Loucy (cell line): ENCODE measurements at regions not wholly inside any gene's neighbourhood (a gene's known extent, or its start where the extent isn't known, plus 50 kb on each side); places are given as distances from the start of the nearest gene placed in this dataset.

ENCODE experiments used
- H2AFZ ChIP-seq: fragments of 200-600 bp; sonication (generic); 2 replicates; pipeline ENCODE4 v1.6.0; 2016; ENCODE audit warnings: antibody characterized with exemption, mild to moderate bottlenecking, low read length, moderate library complexity
- H3F3A ChIP-seq: fragments of 200-600 bp; 2 replicates; pipeline ENCODE4 v1.6.0; 2016; ENCODE audit warnings: antibody characterized with exemption, low read depth, mild to moderate bottlenecking
- H3K27me3 ChIP-seq: fragments of 200-600 bp; sonication (generic); 2 replicates; pipeline ENCODE4 v1.6.1; 2014; ENCODE audit warnings: low read length, mild to moderate bottlenecking; ENCODE audit not compliant: insufficient read depth, poor library complexity, severe bottlenecking
- H3K36me3 ChIP-seq: fragments of 200-600 bp; sonication (generic); 2 replicates; pipeline ENCODE4 v1.6.1; 2016; ENCODE audit warnings: low read length; ENCODE audit not compliant: insufficient read depth
- H3K4me1 ChIP-seq: fragments of 200-600 bp; sonication (generic); 2 replicates; pipeline ENCODE4 v1.5.1; 2014; ENCODE audit warnings: low read length, mild to moderate bottlenecking; ENCODE audit not compliant: insufficient read depth, poor library complexity, severe bottlenecking
- H3K4me2 ChIP-seq: fragments of 200-600 bp; sonication (generic); 2 replicates; pipeline ENCODE4 v1.6.0; 2014; ENCODE audit warnings: antibody characterized with exemption, low read length, low read depth, mild to moderate bottlenecking; ENCODE audit not compliant: poor library complexity, severe bottlenecking
- H3K4me3 ChIP-seq: fragments of 200-600 bp; sonication (generic); 2 replicates; pipeline ENCODE4 v1.5.1; 2014; ENCODE audit warnings: low read length, mild to moderate bottlenecking, mixed read lengths; ENCODE audit not compliant: poor library complexity, severe bottlenecking
- H3K79me2 ChIP-seq: fragments of 200-600 bp; sonication (generic); 2 replicates; pipeline ENCODE4 v1.6.1; 2014; ENCODE audit warnings: low read length; ENCODE audit not compliant: insufficient read depth
- H3K9ac ChIP-seq: fragments of 200-600 bp; sonication (generic); 2 replicates; pipeline ENCODE4 v1.6.0; 2014; ENCODE audit warnings: mild to moderate bottlenecking, low read depth, low read length, moderate library complexity; ENCODE audit not compliant: poor library complexity, severe bottlenecking
- H3K9me2 ChIP-seq: fragments of 200-600 bp; sonication (generic); replicated peaks from 2 replicates; pipeline ENCODE4 v1.6.1; 2016; ENCODE audit warnings: low read depth, low read length, mixed read lengths
- H3K9me3 ChIP-seq: fragments of 200-600 bp; sonication (generic); 2 replicates; pipeline ENCODE4 v1.6.1; 2014; ENCODE audit warnings: mild to moderate bottlenecking, antibody characterized with exemption, low read length, low read depth; ENCODE audit not compliant: insufficient read depth
- H4K20me1 ChIP-seq: fragments of 200-600 bp; sonication (generic); 2 replicates; pipeline ENCODE4 v1.6.0; 2014; ENCODE audit warnings: antibody characterized with exemption, low read length, mild to moderate bottlenecking; ENCODE audit not compliant: insufficient read depth, poor library complexity, severe bottlenecking
- CTCF ChIP-seq: fragments of 200-600 bp; sonication (generic); conservative IDR thresholded peaks from 2 replicates; pipeline ENCODE4 v1.5.1; 2014; ENCODE audit warnings: mild to moderate bottlenecking, antibody characterized with exemption, low read length
- EZH2phosphoT487 ChIP-seq: fragments of 200-600 bp; IDR thresholded peaks from 2 replicates; pipeline ENCODE4 v1.6.1; 2018; ENCODE audit warnings: antibody characterized with exemption, mild to moderate bottlenecking, moderate library complexity, borderline replicate concordance

GRCh38 chr15:61759639-61760038, 300.6 kb downstream of the VPS13C start:
- Histone ChIP-seq H3K4me3 (no peak overlapping the region), H3K9me3 (no peaks in the 10 kb centered on the region), H3K9ac (no peak overlapping the region), H2AFZ (no peak overlapping the region), H4K20me1 (no peaks in the 10 kb centered on the region), H3K4me2 (no peak overlapping the region), H3K36me3 (no peaks in the 10 kb centered on the region), H3K9me2 (no peaks in the 10 kb centered on the region), H3K27me3 (no peaks in the 10 kb centered on the region), H3K4me1 (no peaks in the 10 kb centered on the region), H3F3A (no peaks in the 10 kb centered on the region), H3K79me2 (no peaks in the 10 kb centered on the region)
- TF ChIP-seq CTCF (no peak), EZH2phosphoT487 (no peak)

- H3K9ac ChIP-seq = no peak overlapping the region
- H2AFZ ChIP-seq = no peak overlapping the region
- H3K79me2 ChIP-seq = no peaks in the 10 kb centered on the region
- no peaks in the 10 kb centered on the region for H3K4me1 ChIP-seq
- no peaks in the 10 kb centered on the region for H3K9me2 ChIP-seq
- no peak for TF ChIP-seq EZH2phosphoT487
- TF ChIP-seq CTCF = no peak
- no peaks in the 10 kb centered on the region for H3K9me3 ChIP-seq
- H3K27me3 ChIP-seq = no peaks in the 10 kb centered on the region
- no peak overlapping the region for H3K4me2 ChIP-seq
- no peaks in the 10 kb centered on the region for H3F3A ChIP-seq
- H3K4me3 ChIP-seq = no peak overlapping the region
- no peaks in the 10 kb centered on the region for H3K36me3 ChIP-seq
- H4K20me1 ChIP-seq = no peaks in the 10 kb centered on the region
These were observed 304.0 kb downstream of the VPS13C start for GRCh38 chr15:61756071-61756820.

DNA sequence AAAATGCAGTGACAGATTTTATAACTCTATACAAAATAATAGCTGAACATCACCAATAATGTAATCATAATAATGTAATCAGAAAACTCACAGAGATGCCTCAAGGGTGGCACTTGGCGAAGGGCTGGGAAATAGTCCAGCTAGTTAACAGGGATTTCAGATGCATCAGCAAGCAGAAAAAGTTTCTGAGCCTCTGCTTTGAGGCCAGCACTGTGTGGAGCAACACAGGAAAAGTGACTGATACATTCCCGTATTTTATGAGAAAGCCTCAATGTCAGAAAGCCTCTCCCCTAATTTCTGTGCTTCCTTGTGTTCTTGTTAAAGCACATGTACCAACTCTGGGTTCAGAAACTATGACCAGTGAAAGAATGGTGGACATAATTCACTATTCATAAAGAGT, 304.8 kb downstream of the VPS13C start:
- H3K4me3 ChIP-seq = no peak overlapping the region
- TF ChIP-seq CTCF (no peak), EZH2phosphoT487 (no peak)
- H3K79me2 ChIP-seq = no peaks in the 10 kb centered on the region
- no peaks in the 10 kb centered on the region for H3K4me1 ChIP-seq
- H3F3A ChIP-seq = no peaks in the 10 kb centered on the region
- H3K4me2 ChIP-seq = no peak overlapping the region
- H2AFZ ChIP-seq = no peak overlapping the region
- H4K20me1 ChIP-seq = no peaks in the 10 kb centered on the region
- H3K9me3 ChIP-seq = no peaks in the 10 kb centered on the region
- no peaks in the 10 kb centered on the region for H3K9me2 ChIP-seq
- no peak overlapping the region for H3K9ac ChIP-seq
- H3K36me3 ChIP-seq = no peaks in the 10 kb centered on the region
- H3K27me3 ChIP-seq = no peaks in the 10 kb centered on the region
